Activated CD8-positive, alpha-beta T cell treated with anti-CD3 and anti-CD28 coated beads, Interleukin-2, amount 10 ng/mL, durations not matched to agents 7 days and 5 days (primary cell): ENCODE measurements at regions not wholly inside any gene's neighbourhood (a gene's known extent, or its start where the extent isn't known, plus 50 kb on each side); places are given as distances from the start of the nearest gene placed in this dataset.
"Not testable (repeated sequence)": the region's sequence is repeated elsewhere in the genome, so short reads cannot be mapped to it uniquely, and the experiment has no call there.

Experiments used
- ATAC-seq: fragments of 150-1000 bp; cut with Tn5 transposase; one replicate; pipeline ENCODE4 v1.10.0; 2021; ENCODE audit warnings: moderate library complexity
- CTCF ChIA-PET: fragments of 350-600 bp; sonication (Branson Sonifier 250); formaldehyde crosslinking; loops from one replicate; lab custom pipeline; 2021; ENCODE audit warnings: antibody characterized with exemption; lab: Charles Lee
- POLR2A ChIA-PET: fragments of 350-600 bp; sonication (Branson Sonifier 250); formaldehyde crosslinking; loops from one replicate; lab custom pipeline; 2021; ENCODE audit warnings: antibody characterized with exemption; lab: Charles Lee
- DNase-seq: peaks from one replicate; pipeline ENCODE4 v3.0.0-alpha.2; 2020
- H3K27ac Mint-ChIP-seq: one replicate; pipeline ENCODE4 v1.8.0; 2021; ENCODE audit warnings: mild to moderate bottlenecking, mixed read lengths
- H3K27me3 Mint-ChIP-seq: one replicate; pipeline ENCODE4 v1.8.0; 2021; ENCODE audit warnings: low read depth, mixed read lengths
- H3K36me3 Mint-ChIP-seq: one replicate; pipeline ENCODE4 v1.8.0; 2021; ENCODE audit warnings: low read depth, mixed read lengths
- H3K4me1 Mint-ChIP-seq: one replicate; pipeline ENCODE4 v1.8.0; 2021; ENCODE audit warnings: low read depth, mixed read lengths
- H3K4me3 Mint-ChIP-seq: one replicate; pipeline ENCODE4 v1.8.0; 2021; ENCODE audit warnings: mild to moderate bottlenecking, mixed read lengths
- H3K9me3 Mint-ChIP-seq: one replicate; pipeline ENCODE4 v1.8.0; 2022; ENCODE audit warnings: mixed read lengths; ENCODE audit not compliant: insufficient read depth

- H3K4me3 Mint-ChIP-seq = no peak overlapping the region
- H3K36me3 Mint-ChIP-seq = no peaks in the 10 kb centered on the region
- H3K9me3 Mint-ChIP-seq = no peaks in the 10 kb centered on the region
- ATAC-seq (no peak), DNase-seq (no peak)
- peaks cover 9% of the 10 kb centered on the region for H3K27me3 Mint-ChIP-seq
- no peak overlapping the region for H3K27ac Mint-ChIP-seq
- CTCF ChIA-PET = no interaction called here
- peaks cover 12% of the 10 kb centered on the region for H3K4me1 Mint-ChIP-seq
- POLR2A ChIA-PET = no interaction called here
These were observed 113.3 kb upstream of the TMTC4 start for GRCh38 chr13:100787899-100788298.

GRCh38 chr13:100776686-100777085 lies 102.1 kb upstream of the TMTC4 start:
- H3K4me1 Mint-ChIP-seq, H3K27ac Mint-ChIP-seq, DNase-seq, H3K36me3 Mint-ChIP-seq, POLR2A ChIA-PET, H3K9me3 Mint-ChIP-seq, H3K27me3 Mint-ChIP-seq, H3K4me3 Mint-ChIP-seq, ATAC-seq, CTCF ChIA-PET: not testable (repeated sequence)

GRCh38 chr13:100773923-100774663 lies 99.5 kb upstream of the TMTC4 start:
- POLR2A ChIA-PET = no interaction called here
- CTCF ChIA-PET = no interaction called here
- Mint-ChIP-seq H3K4me1 (peaks cover 13% of the 10 kb centered on the region), H3K9me3 (no peaks in the 10 kb centered on the region), H3K4me3 (no peak overlapping the region), H3K27ac (no peak overlapping the region), H3K27me3 (no peaks in the 10 kb centered on the region), H3K36me3 (no peaks in the 10 kb centered on the region)
- DNase-seq (no peak), ATAC-seq (no peak)

- no peak overlapping the region for H3K27ac Mint-ChIP-seq
- ChIA-PET CTCF (no interaction called here), POLR2A (no interaction called here)
- H3K4me3 Mint-ChIP-seq = no peak overlapping the region
- no peak for DNase-seq
- no peaks in the 10 kb centered on the region for H3K9me3 Mint-ChIP-seq
- ATAC-seq = no peak
- H3K4me1 Mint-ChIP-seq = peaks cover 13% of the 10 kb centered on the region
- no peaks in the 10 kb centered on the region for H3K36me3 Mint-ChIP-seq
- no peaks in the 10 kb centered on the region for H3K27me3 Mint-ChIP-seq
These were observed 98.8 kb upstream of the TMTC4 start for GRCh38 chr13:100773429-100773828.

- no peaks in the 10 kb centered on the region for H3K36me3 Mint-ChIP-seq
- no peak for DNase-seq
These were observed 92.6 kb upstream of the TMTC4 start for GRCh38 chr13:100767192-100767591.

GRCh38 chr13:100766570-100766969 lies 92.0 kb upstream of the TMTC4 start:
- H3K4me3 Mint-ChIP-seq, POLR2A ChIA-PET, H3K27me3 Mint-ChIP-seq, DNase-seq, H3K4me1 Mint-ChIP-seq, ATAC-seq, H3K9me3 Mint-ChIP-seq, H3K27ac Mint-ChIP-seq, H3K36me3 Mint-ChIP-seq: not testable (repeated sequence)
- CTCF ChIA-PET = interaction anchor here (1.0 kb wide), 1 partner anchor 9 kb away, joined by 4 read pairs; no protein-coding TSS in a partner anchor

More at GRCh38 chr13:100767192-100767591, 92.6 kb upstream of the TMTC4 start:
- Mint-ChIP-seq H3K4me1 (peaks cover 4% of the 10 kb centered on the region), H3K9me3 (no peaks in the 10 kb centered on the region), H3K4me3 (no peak overlapping the region), H3K27me3 (no peaks in the 10 kb centered on the region), H3K27ac (no peak overlapping the region)
- ATAC-seq = no peak
- ChIA-PET CTCF (no interaction called here), POLR2A (no interaction called here)

- DNase-seq = no peak
- Mint-ChIP-seq H3K27ac (no peak overlapping the region), H3K4me3 (no peak overlapping the region), H3K4me1 (peaks cover 4% of the 10 kb centered on the region), H3K9me3 (no peaks in the 10 kb centered on the region), H3K36me3 (no peaks in the 10 kb centered on the region), H3K27me3 (no peaks in the 10 kb centered on the region)
- POLR2A ChIA-PET = no interaction called here
- CTCF ChIA-PET = interaction anchor here (0.7 kb wide), 1 partner anchor 156 kb away, joined by 3 read pairs; no protein-coding TSS in a partner anchor
- ATAC-seq = no peak
These were observed 90.3 kb upstream of the TMTC4 start for GRCh38 chr13:100764937-100765336.

- H3K36me3 Mint-ChIP-seq, H3K4me1 Mint-ChIP-seq, CTCF ChIA-PET, H3K4me3 Mint-ChIP-seq, DNase-seq, H3K27me3 Mint-ChIP-seq, ATAC-seq, POLR2A ChIA-PET, H3K9me3 Mint-ChIP-seq, H3K27ac Mint-ChIP-seq: not testable (repeated sequence)
These were observed 87.5 kb upstream of the TMTC4 start for GRCh38 chr13:100762126-100762525.

- CTCF ChIA-PET = no interaction called here
- Mint-ChIP-seq H3K36me3 (no peaks in the 10 kb centered on the region), H3K9me3 (no peaks in the 10 kb centered on the region), H3K27me3 (peaks cover 10% of the 10 kb centered on the region), H3K27ac (no peak overlapping the region), H3K4me3 (no peak overlapping the region), H3K4me1 (no peaks in the 10 kb centered on the region)
- ATAC-seq (no peak), DNase-seq (no peak)
- POLR2A ChIA-PET = no interaction called here
These were observed 81.3 kb upstream of the TMTC4 start for GRCh38 chr13:100755891-100756290.

- DNase-seq (no peak), ATAC-seq (no peak)
- no peak overlapping the region for H3K4me3 Mint-ChIP-seq
- no peaks in the 10 kb centered on the region for H3K9me3 Mint-ChIP-seq
- no peaks in the 10 kb centered on the region for H3K36me3 Mint-ChIP-seq
- peaks cover 10% of the 10 kb centered on the region for H3K27me3 Mint-ChIP-seq
- H3K27ac Mint-ChIP-seq = no peak overlapping the region
- ChIA-PET CTCF (no interaction called here), POLR2A (no interaction called here)
- H3K4me1 Mint-ChIP-seq = no peaks in the 10 kb centered on the region
These were observed 79.9 kb upstream of the TMTC4 start for GRCh38 chr13:100754459-100754858.

- Mint-ChIP-seq H3K4me1 (no peaks in the 10 kb centered on the region), H3K36me3 (no peaks in the 10 kb centered on the region), H3K9me3 (no peaks in the 10 kb centered on the region), H3K27me3 (peaks cover 7% of the 10 kb centered on the region), H3K4me3 (no peak overlapping the region), H3K27ac (no peak overlapping the region)
- DNase-seq (no peak), ATAC-seq (no peak)
- ChIA-PET POLR2A (interaction anchor here (0.5 kb wide), 1 partner anchor 1060 kb away, joined by 3 read pairs; no protein-coding TSS in a partner anchor), CTCF (no interaction called here)
These were observed 78.8 kb upstream of the TMTC4 start for GRCh38 chr13:100753376-100753775.

- ATAC-seq (no peak), DNase-seq (no peak)
- ChIA-PET POLR2A (no interaction called here), CTCF (no interaction called here)
- Mint-ChIP-seq H3K4me3 (no peak overlapping the region), H3K27me3 (peaks cover 5% of the 10 kb centered on the region), H3K4me1 (no peaks in the 10 kb centered on the region), H3K9me3 (no peaks in the 10 kb centered on the region), H3K36me3 (no peaks in the 10 kb centered on the region), H3K27ac (no peak overlapping the region)
These were observed 77.2 kb upstream of the TMTC4 start for GRCh38 chr13:100751826-100752225.
